GM21737 (cell line): ENCODE measurements at regions not wholly inside any gene's neighbourhood (a gene's known extent, or its start where the extent isn't known, plus 50 kb on each side); places are given as distances from the start of the nearest gene placed in this dataset.

Experiments used
- ATAC-seq: cut with Tn5 transposase; IDR thresholded peaks from one replicate; pipeline ENCODE4 v1.9.1; 2021; ENCODE audit warnings: mild to moderate bottlenecking, moderate library complexity; ENCODE audit not compliant: unreplicated experiment

GRCh38 chr3:22208844-22209243 lies 457.8 kb upstream of the ZNF385D start:
- no peak for ATAC-seq

GRCh38 chr3:22209578-22209977 lies 458.6 kb upstream of the ZNF385D start:
- ATAC-seq: no peak

- ATAC-seq: no peak
Observed at GRCh38 chr3:22210693-22211092, 459.7 kb upstream of the ZNF385D start.

GRCh38 chr3:22216601-22217000 lies 465.6 kb upstream of the ZNF385D start:
- no peak for ATAC-seq

GRCh38 chr3:22225161-22225560 lies 474.2 kb upstream of the ZNF385D start:
- no peak for ATAC-seq

GRCh38 chr3:22228705-22229104 lies 477.7 kb upstream of the ZNF385D start:
- no peak for ATAC-seq

- no peak for ATAC-seq
Observed at GRCh38 chr3:22231061-22231460, 480.1 kb upstream of the ZNF385D start.

- peak; percentile 65 for ATAC-seq
Observed at GRCh38 chr3:22236490-22237270, 485.7 kb upstream of the ZNF385D start.

- ATAC-seq: no peak
Observed at GRCh38 chr3:22239011-22239410, 488.0 kb upstream of the ZNF385D start.

GRCh38 chr3:22241110-22241509 lies 490.1 kb upstream of the ZNF385D start:
- ATAC-seq: no peak

GRCh38 chr3:22244761-22245521 lies 493.9 kb upstream of the ZNF385D start:
- no peak for ATAC-seq

GRCh38 chr3:22245811-22246583 lies 495.0 kb upstream of the ZNF385D start:
- ATAC-seq: no peak

GRCh38 chr3:22249658-22250057 lies 498.6 kb upstream of the ZNF385D start:
- ATAC-seq: no peak

GRCh38 chr3:22257252-22257651 lies 506.2 kb upstream of the ZNF385D start:
- no peak for ATAC-seq

GRCh38 chr3:22262386-22262785 lies 511.4 kb upstream of the ZNF385D start:
- no peak for ATAC-seq

- ATAC-seq: no peak
Observed at GRCh38 chr3:22263042-22263441, 512.0 kb upstream of the ZNF385D start.

GRCh38 chr3:22265403-22265802 lies 514.4 kb upstream of the ZNF385D start:
- no peak for ATAC-seq

- ATAC-seq: no peak
Observed at GRCh38 chr3:22269831-22270230, 518.8 kb upstream of the ZNF385D start.

- no peak for ATAC-seq
Observed at GRCh38 chr3:22276351-22276750, 525.3 kb upstream of the ZNF385D start.

GRCh38 chr3:22284559-22284958 lies 533.5 kb upstream of the ZNF385D start:
- no peak for ATAC-seq

GRCh38 chr3:22288756-22289155 lies 537.7 kb upstream of the ZNF385D start:
- no peak for ATAC-seq

GRCh38 chr3:22292681-22293080 lies 541.7 kb upstream of the ZNF385D start:
- no peak for ATAC-seq
